ENCODE measurements at regions not wholly inside any gene's neighbourhood (a gene's known extent, or its start where the extent isn't known, plus 50 kb on each side); places are given as distances from the start of the nearest gene placed in this dataset.

- Mint-ChIP-seq H3K9me3 (peaks cover 2% of the 10 kb centered on the region in 2 donors), H3K4me1 (ENCODE audit: low read depth) (no peaks in the 10 kb centered on the region), H3K27me3 (ENCODE audit: low read depth) (no peaks in the 10 kb centered on the region), H3K4me3 (no peak overlapping the region), H3K36me3 (ENCODE audit: insufficient read depth in 2 of 2) (no peaks in the 10 kb centered on the region), H3K27ac (no peak overlapping the region)
- DNase-seq, result no peak
- ATAC-seq (replicated peaks in 1 of 2), result no peak
Observed at GRCh38 chr15:46489276-46489675, 854.4 kb downstream of the SQOR start.

- H3K27ac Mint-ChIP-seq, result no peak overlapping the region
- H3K36me3 Mint-ChIP-seq (ENCODE audit: insufficient read depth in 2 of 2), result no peaks in the 10 kb centered on the region
- ATAC-seq (replicated peaks in 1 of 2), result no peak
- no peak overlapping the region for H3K4me3 Mint-ChIP-seq
- DNase-seq, result no peak
- no peaks in the 10 kb centered on the region for H3K27me3 Mint-ChIP-seq (ENCODE audit: low read depth)
- peaks cover 6 to 10% of the 10 kb centered on the region in 2 donors for H3K9me3 Mint-ChIP-seq
- no peaks in the 10 kb centered on the region for H3K4me1 Mint-ChIP-seq (ENCODE audit: low read depth)
Observed at GRCh38 chr15:46496491-46497115, 861.8 kb downstream of the SQOR start.

GRCh38 chr15:46502667-46503066, 867.8 kb downstream of the SQOR start:
- Mint-ChIP-seq H3K4me1 (ENCODE audit: low read depth) (no peaks in the 10 kb centered on the region), H3K9me3 (peaks cover 3 to 6% of the 10 kb centered on the region in 2 donors), H3K4me3 (no peak overlapping the region), H3K36me3 (ENCODE audit: insufficient read depth in 2 of 2) (peaks cover 0 to 2% of the 10 kb centered on the region in 2 donors), H3K27me3 (ENCODE audit: low read depth) (no peaks in the 10 kb centered on the region), H3K27ac (no peak overlapping the region)
- no peak for ATAC-seq (replicated peaks in 1 of 2)
- DNase-seq, result no peak

GRCh38 chr15:46518381-46518780, 883.6 kb downstream of the SQOR start:
- H3K4me3 Mint-ChIP-seq, result no peak overlapping the region
- no peak for DNase-seq
- H3K27ac Mint-ChIP-seq, result no peak overlapping the region
- H3K9me3 Mint-ChIP-seq, result peaks cover 2 to 5% of the 10 kb centered on the region in 2 donors
- H3K36me3 Mint-ChIP-seq (ENCODE audit: insufficient read depth in 2 of 2), result no peaks in the 10 kb centered on the region
- H3K4me1 Mint-ChIP-seq (ENCODE audit: low read depth), result no peaks in the 10 kb centered on the region
- ATAC-seq (replicated peaks in 1 of 2), result no peak
- H3K27me3 Mint-ChIP-seq (ENCODE audit: low read depth), result no peaks in the 10 kb centered on the region

GRCh38 chr15:46523701-46524100, 888.9 kb downstream of the SQOR start:
- no peak for ATAC-seq (replicated peaks in 1 of 2)
- Mint-ChIP-seq H3K4me3 (no peak overlapping the region), H3K36me3 (ENCODE audit: insufficient read depth in 2 of 2) (no peaks in the 10 kb centered on the region), H3K9me3 (peaks cover 2% of the 10 kb centered on the region in 2 donors), H3K4me1 (ENCODE audit: low read depth) (no peaks in the 10 kb centered on the region), H3K27ac (no peak overlapping the region), H3K27me3 (ENCODE audit: low read depth) (no peaks in the 10 kb centered on the region)
- DNase-seq, result no peak

GRCh38 chr15:46525984-46526725, 891.3 kb downstream of the SQOR start:
- no peaks in the 10 kb centered on the region for H3K4me1 Mint-ChIP-seq (ENCODE audit: low read depth)
- no peaks in the 10 kb centered on the region for H3K27me3 Mint-ChIP-seq (ENCODE audit: low read depth)
- H3K27ac Mint-ChIP-seq, result no peak overlapping the region
- no peaks in the 10 kb centered on the region for H3K36me3 Mint-ChIP-seq (ENCODE audit: insufficient read depth in 2 of 2)
- peaks cover 0 to 3% of the 10 kb centered on the region in 2 donors for H3K9me3 Mint-ChIP-seq
- no peak overlapping the region for H3K4me3 Mint-ChIP-seq
- ATAC-seq (replicated peaks in 1 of 2) (no peak), DNase-seq (no peak)

- Mint-ChIP-seq H3K27me3 (ENCODE audit: low read depth) (no peaks in the 10 kb centered on the region), H3K27ac (no peak overlapping the region)
- DNase-seq, result no peak
Observed at GRCh38 chr15:46526726-46527110, 891.9 kb downstream of the SQOR start.

GRCh38 chr15:46543626-46544025, 908.8 kb downstream of the SQOR start:
- Mint-ChIP-seq H3K36me3 (ENCODE audit: insufficient read depth in 2 of 2) (peaks cover 2 to 7% of the 10 kb centered on the region in 2 donors), H3K4me3 (no peak overlapping the region), H3K4me1 (ENCODE audit: low read depth) (no peaks in the 10 kb centered on the region), H3K27ac (no peak overlapping the region), H3K9me3 (peaks cover 7 to 17% of the 10 kb centered on the region in 2 donors), H3K27me3 (ENCODE audit: low read depth) (no peaks in the 10 kb centered on the region)
- ATAC-seq (replicated peaks in 1 of 2) (no peak), DNase-seq (no peak)

More at GRCh38 chr15:46526726-46527110, 891.9 kb downstream of the SQOR start:
- no peak for ATAC-seq (replicated peaks in 1 of 2)
- H3K4me3 Mint-ChIP-seq, result no peak overlapping the region
- no peaks in the 10 kb centered on the region for H3K36me3 Mint-ChIP-seq (ENCODE audit: insufficient read depth in 2 of 2)
- H3K9me3 Mint-ChIP-seq, result peaks cover 0 to 3% of the 10 kb centered on the region in 2 donors
- H3K4me1 Mint-ChIP-seq (ENCODE audit: low read depth), result no peaks in the 10 kb centered on the region

GRCh38 chr15:46548989-46549388, 914.2 kb downstream of the SQOR start:
- Mint-ChIP-seq H3K27ac (no peak overlapping the region), H3K4me3 (no peak overlapping the region), H3K9me3 (peaks cover 0 to 9% of the 10 kb centered on the region in 2 donors), H3K4me1 (ENCODE audit: low read depth) (no peaks in the 10 kb centered on the region), H3K36me3 (ENCODE audit: insufficient read depth in 2 of 2) (no peaks in the 10 kb centered on the region), H3K27me3 (ENCODE audit: low read depth) (no peaks in the 10 kb centered on the region)
- DNase-seq, result no peak
- ATAC-seq (replicated peaks in 1 of 2), result no peak

GRCh38 chr15:46552316-46552715, 917.5 kb downstream of the SQOR start:
- Mint-ChIP-seq H3K9me3 (peaks cover 3 to 7% of the 10 kb centered on the region in 2 donors), H3K4me1 (ENCODE audit: low read depth) (no peaks in the 10 kb centered on the region), H3K36me3 (ENCODE audit: insufficient read depth in 2 of 2) (no peaks in the 10 kb centered on the region), H3K27ac (no peak overlapping the region), H3K4me3 (no peak overlapping the region), H3K27me3 (ENCODE audit: low read depth) (no peaks in the 10 kb centered on the region)
- no peak for ATAC-seq (replicated peaks in 1 of 2)
- DNase-seq, result no peak

- H3K27me3 Mint-ChIP-seq (ENCODE audit: low read depth), result no peaks in the 10 kb centered on the region
- no peaks in the 10 kb centered on the region for H3K36me3 Mint-ChIP-seq (ENCODE audit: insufficient read depth in 2 of 2)
- no peak for DNase-seq
- H3K4me3 Mint-ChIP-seq, result no peak overlapping the region
- H3K27ac Mint-ChIP-seq, result no peak overlapping the region
- H3K4me1 Mint-ChIP-seq (ENCODE audit: low read depth), result no peaks in the 10 kb centered on the region
- peaks cover 0 to 3% of the 10 kb centered on the region in 2 donors for H3K9me3 Mint-ChIP-seq
- ATAC-seq (replicated peaks in 1 of 2), result no peak
Observed at GRCh38 chr15:46555547-46555946, 920.7 kb downstream of the SQOR start.

- H3K27me3 Mint-ChIP-seq (ENCODE audit: low read depth), result no peaks in the 10 kb centered on the region
- ATAC-seq (replicated peaks in 1 of 2) (no peak), DNase-seq (no peak)
- no peak overlapping the region for H3K4me3 Mint-ChIP-seq
- H3K4me1 Mint-ChIP-seq (ENCODE audit: low read depth), result no peaks in the 10 kb centered on the region
- no peak overlapping the region for H3K27ac Mint-ChIP-seq
- no peaks in the 10 kb centered on the region for H3K36me3 Mint-ChIP-seq (ENCODE audit: insufficient read depth in 2 of 2)
- peaks cover 0 to 3% of the 10 kb centered on the region in 2 donors for H3K9me3 Mint-ChIP-seq
Observed at GRCh38 chr15:46556010-46556409, 921.2 kb downstream of the SQOR start.

- ATAC-seq (replicated peaks in 1 of 2) (no peak), DNase-seq (no peak)
- Mint-ChIP-seq H3K4me1 (ENCODE audit: low read depth) (no peaks in the 10 kb centered on the region), H3K4me3 (no peak overlapping the region), H3K36me3 (ENCODE audit: insufficient read depth in 2 of 2) (no peaks in the 10 kb centered on the region), H3K27ac (no peak overlapping the region), H3K9me3 (peaks cover 3 to 7% of the 10 kb centered on the region in 2 donors), H3K27me3 (ENCODE audit: low read depth) (no peaks in the 10 kb centered on the region)
Observed at GRCh38 chr15:46556559-46557379, 921.9 kb downstream of the SQOR start.
